NOMO-1 treated with dmso at 0.1 percent for 144 hours (cell line): ENCODE measurements at regions not wholly inside any gene's neighbourhood (a gene's known extent, or its start where the extent isn't known, plus 50 kb on each side); places are given as distances from the start of the nearest gene placed in this dataset.

Experiments
- DNase-seq: peaks from one replicate; lab custom pipeline; 2025; ENCODE audit not compliant: unreplicated experiment; lab: John Stamatoyannopoulos, UW

DNA sequence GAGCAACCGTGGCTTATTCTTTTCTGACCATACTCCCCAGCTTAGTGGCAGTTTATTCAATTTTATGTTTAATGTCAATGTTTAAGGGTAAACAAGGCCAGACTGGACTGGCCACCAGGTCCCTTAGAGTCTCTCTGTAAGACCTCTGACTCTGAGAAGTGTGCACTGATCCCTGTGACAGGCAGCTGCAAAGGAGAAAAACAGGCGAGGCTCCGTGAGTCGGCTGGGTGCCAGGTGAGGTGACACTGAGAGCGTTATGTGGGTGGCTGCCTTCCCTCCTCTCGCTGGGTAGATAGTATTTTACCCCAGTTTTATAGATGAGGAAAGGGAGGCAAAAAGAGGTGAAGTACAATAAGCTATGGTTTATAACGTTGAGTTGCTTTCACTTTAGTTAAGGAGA lies 139.4 kb upstream of the HDAC4 start:
- DNase-seq = no peak

GRCh38 chr2:239539776-239540100 lies 138.9 kb upstream of the HDAC4 start:
- no peak for DNase-seq

DNA sequence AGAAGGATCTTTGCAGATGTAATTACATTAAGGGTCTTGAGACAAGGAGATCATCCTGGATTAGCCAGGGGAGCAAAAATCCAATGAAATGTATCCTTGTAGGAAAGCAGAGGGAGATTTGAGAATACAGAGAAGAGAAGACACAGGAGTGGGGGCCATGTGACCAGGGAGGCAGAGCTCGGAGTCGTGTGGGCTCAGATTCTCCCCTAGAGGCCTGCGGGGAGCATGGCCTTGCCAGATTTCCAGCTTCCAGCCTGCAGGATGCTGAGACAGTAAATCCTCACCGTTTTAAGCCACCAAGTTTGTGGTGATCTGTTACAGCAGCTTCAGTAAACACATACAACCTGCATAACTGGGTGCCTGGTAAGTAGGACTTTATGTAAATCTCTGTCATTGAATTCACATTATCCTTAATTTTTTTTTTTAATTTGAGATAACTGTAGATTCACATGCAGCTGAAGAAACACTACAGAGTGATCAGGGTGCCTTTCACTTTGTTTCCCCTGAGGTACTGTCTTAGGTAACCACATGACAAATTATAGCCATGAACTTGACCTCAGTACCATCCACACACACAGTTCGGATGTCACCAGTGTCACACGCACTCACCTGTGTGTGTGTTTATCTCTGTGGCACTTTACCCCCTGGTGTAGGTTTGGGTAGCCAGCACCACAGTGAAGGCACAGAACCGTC lies 138.4 kb upstream of the HDAC4 start:
- DNase-seq = no peak

DNA sequence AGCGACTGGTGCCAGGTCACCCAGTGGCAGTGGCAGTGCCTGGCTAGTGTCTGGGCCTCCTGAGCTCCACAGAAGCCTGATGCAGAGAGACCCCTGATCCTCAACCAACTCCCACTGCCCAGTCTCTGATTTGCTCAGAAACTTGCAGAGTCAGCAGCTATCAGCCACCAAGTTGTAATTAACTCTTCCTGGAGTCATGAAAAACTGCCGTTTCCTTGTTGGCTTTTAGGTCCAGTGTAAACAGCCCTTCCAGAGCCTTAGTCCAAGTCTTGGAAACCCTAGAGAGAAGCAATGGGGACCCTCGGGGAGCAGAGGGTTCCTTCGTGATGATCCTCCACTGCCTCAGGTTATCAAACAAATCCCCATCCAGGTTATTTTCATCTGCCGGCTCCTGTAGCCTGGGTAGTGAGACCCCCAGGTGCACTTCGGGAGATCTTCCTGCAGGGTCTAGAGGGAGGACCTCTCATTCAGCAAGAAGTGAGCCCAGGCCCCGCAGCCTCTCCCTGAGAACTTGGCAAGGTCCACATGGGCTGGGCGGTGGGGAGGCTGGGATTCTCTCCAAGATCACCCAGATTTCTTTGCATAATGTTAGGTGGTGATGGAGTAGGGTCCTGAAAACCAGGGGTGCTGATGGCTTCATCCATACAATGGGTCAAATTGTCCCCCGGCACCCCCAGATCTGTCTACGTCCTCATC lies 137.7 kb upstream of the HDAC4 start:
- no peak for DNase-seq

GRCh38 chr2:239537633-239538356 lies 137.0 kb upstream of the HDAC4 start:
- DNase-seq = no peak

- DNase-seq = no peak
Measured at GRCh38 chr2:239536186-239536585, 135.4 kb upstream of the HDAC4 start.

GRCh38 chr2:239535413-239536144 lies 134.8 kb upstream of the HDAC4 start:
- no peak for DNase-seq

- no peak for DNase-seq
Measured at GRCh38 chr2:239534581-239535412, 134.0 kb upstream of the HDAC4 start.

DNA sequence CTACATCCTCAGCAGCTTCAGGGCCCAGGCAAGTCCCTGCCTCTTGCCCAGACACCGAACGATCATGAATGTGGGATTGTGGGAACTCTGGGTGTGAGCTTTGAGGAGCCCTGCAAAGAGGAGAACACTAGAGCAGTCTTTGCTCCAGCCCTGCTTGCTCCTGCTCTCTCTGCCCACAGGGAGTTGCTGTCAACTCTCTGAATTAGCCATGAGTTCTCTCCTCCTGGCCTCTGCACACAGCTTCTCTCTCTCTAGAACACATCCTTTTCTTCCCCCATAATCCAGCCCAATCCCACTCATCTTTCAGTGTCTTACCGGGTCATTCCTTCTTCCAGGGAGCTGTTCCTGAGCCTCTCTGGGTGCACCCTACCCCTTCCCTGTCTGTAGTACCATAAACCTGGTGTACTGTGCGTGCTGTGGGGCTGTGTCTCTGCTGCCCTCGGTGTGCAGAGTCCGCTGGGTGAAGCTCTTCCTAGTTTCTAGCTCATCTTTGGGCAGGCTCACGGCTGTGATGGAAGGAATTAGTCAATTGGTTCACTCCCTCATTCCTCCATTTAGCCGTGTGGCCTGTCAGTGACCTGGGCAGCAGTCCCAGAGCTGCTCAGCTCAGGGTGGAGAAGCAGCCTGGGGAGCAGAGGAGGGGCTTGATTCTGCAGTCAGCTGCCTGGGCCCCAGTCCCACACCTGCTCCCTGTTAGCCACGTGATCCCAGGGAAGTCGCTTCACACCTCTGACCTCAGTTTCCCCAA lies 132.9 kb upstream of the HDAC4 start:
- DNase-seq = no peak

- DNase-seq = no peak
Measured at GRCh38 chr2:239532859-239533258, 132.0 kb upstream of the HDAC4 start.

DNA sequence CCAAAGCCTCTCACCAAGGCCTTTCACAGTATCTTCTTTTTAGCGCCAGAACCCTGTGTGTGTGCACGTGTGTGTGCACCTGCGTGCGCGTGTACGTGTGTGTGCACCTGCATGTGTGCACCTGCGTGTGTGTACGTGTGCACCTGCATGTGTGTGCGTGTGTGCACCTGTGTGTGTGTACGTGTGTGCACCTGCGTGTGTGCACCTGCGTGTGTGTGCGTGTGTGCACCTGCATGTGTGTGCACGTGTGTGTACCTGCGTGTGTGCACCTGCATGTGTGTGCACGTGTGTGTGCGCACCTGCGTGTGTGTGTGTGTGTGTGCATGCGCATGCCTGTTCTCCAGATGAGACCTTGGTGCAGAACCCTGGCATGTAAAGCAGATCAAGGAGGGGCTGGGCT lies 131.4 kb upstream of the HDAC4 start:
- no peak for DNase-seq

DNA sequence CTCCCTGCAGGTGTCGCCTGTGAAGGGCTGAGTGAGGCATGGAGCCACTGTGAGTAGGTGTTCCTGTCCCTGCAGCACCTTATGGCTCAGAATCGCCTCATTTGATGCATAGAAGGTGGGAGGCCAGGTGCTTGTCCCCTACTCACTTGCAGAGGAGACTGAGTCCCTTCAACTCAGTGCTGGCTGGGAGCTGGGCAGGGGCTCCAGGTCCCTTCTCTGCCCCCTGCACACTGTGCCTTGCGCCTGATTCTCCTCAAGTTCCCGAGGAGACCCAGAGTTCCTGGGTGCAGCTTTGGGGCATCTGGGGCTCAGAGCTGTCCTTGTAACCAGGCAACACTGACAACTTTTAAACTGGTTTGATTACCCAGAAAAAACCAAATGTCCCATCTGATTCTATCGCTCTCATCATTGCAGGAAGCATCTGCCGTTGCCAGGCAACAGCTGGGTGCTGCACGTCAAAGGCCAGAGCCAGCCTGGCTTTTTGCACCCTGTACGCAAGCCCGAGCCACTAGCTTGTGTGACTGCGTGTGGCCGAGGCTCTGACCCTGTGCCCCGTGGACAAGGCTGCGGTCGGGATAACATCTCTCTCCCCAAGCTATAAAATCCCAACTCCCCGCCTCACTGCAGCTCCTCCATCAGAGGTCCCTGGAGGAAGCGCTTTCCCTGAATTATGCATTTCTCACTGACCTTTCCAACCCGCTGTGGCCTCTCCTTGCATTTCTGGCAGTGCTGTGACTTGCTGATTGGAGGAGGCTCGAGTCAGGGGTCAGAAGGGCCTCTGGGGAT lies 130.8 kb upstream of the HDAC4 start:
- DNase-seq = no peak

- DNase-seq = no peak
Measured at GRCh38 chr2:239530749-239531316, 130.0 kb upstream of the HDAC4 start.

- DNase-seq = no peak
Measured at GRCh38 chr2:239529313-239530015, 128.6 kb upstream of the HDAC4 start.

DNA sequence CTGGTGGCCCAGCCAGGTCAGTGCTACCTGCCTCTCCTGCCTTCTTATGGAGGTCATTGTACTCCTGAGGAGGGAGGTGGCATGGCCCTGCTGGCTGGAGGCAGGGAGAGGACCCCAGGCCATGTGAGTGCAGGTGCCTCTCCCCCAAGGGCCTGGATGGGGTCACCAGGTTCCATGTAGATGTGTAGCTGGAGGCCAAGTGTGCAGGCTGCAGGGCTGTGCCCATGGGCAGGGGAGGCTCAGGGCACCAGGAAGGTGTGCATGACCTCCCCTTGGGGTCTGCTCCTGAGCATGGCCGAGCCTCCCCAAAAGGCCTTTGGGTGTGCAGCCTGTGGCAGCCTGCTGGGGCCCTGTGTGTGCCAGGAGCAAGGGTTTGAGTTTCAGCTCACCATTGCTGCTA lies 128.1 kb upstream of the HDAC4 start:
- DNase-seq = no peak

- no peak for DNase-seq
Measured at GRCh38 chr2:239528146-239528545, 127.3 kb upstream of the HDAC4 start.

- DNase-seq = no peak
Measured at GRCh38 chr2:239526666-239527415, 126.0 kb upstream of the HDAC4 start.

DNA sequence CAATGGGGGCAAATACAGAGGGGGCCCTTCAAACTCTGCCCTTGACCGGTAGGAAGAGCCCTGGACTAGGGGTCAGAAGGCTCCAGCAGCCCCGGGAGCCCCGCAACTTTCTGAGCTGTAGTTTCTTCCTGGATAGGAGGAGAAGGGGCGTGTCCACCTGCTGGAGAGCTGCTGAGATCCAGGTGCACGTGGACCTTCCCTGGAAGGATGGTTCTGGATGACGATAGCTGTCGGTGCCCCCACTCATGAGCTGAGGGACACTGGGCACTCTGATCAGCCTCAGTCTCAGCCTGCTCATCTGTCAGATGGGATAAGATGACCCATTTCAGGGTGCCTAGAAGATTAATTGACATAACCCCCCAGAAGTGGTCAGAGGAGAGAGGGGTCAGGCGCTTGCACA lies 125.2 kb upstream of the HDAC4 start:
- DNase-seq = no peak
